Stimulated activated CD8-positive, alpha-beta memory T cell treated with anti-CD3 and anti-CD28 coated beads, Interleukin-12 subunit alpha, Interleukin-12 subunit beta, amount 100 ng/mL, for 1 hour (primary cell): ENCODE measurements at regions not wholly inside any gene's neighbourhood (a gene's known extent, or its start where the extent isn't known, plus 50 kb on each side); places are given as distances from the start of the nearest gene placed in this dataset.

Experiments used
- DNase-seq: peaks from one replicate; pipeline ENCODE4 v3.0.0-alpha.2; 2020; ENCODE audit warnings: low read depth

GRCh38 chr12:126193190-126193589, 1128.0 kb downstream of the AACS start:
- no peak for DNase-seq

GRCh38 chr12:126196263-126196662, 1131.0 kb downstream of the AACS start:
- DNase-seq: no peak

GRCh38 chr12:126198516-126198915, 1133.3 kb downstream of the AACS start:
- no peak for DNase-seq

- no peak for DNase-seq
Observed at GRCh38 chr12:126198966-126199692, 1133.9 kb downstream of the AACS start.

- no peak for DNase-seq
Observed at GRCh38 chr12:126201981-126202537, 1136.8 kb downstream of the AACS start.

GRCh38 chr12:126204326-126204725, 1139.1 kb downstream of the AACS start:
- DNase-seq: no peak

GRCh38 chr12:126210026-126210425, 1144.8 kb downstream of the AACS start:
- DNase-seq: no peak

GRCh38 chr12:126210448-126210847, 1145.2 kb downstream of the AACS start:
- no peak for DNase-seq

- no peak for DNase-seq
Observed at GRCh38 chr12:126212824-126213223, 1147.6 kb downstream of the AACS start.

GRCh38 chr12:126218697-126219096, 1153.5 kb downstream of the AACS start:
- no peak for DNase-seq

GRCh38 chr12:126219139-126219538, 1153.9 kb downstream of the AACS start:
- no peak for DNase-seq

GRCh38 chr12:126219654-126220279, 1154.5 kb downstream of the AACS start:
- DNase-seq: no peak

GRCh38 chr12:126224032-126224431, 1158.8 kb downstream of the AACS start:
- DNase-seq: no peak

- DNase-seq: no peak
Observed at GRCh38 chr12:126228936-126229335, 1163.7 kb downstream of the AACS start.

GRCh38 chr12:126232711-126233110, 1167.5 kb downstream of the AACS start:
- DNase-seq: no peak

GRCh38 chr12:126233625-126234024, 1168.4 kb downstream of the AACS start:
- no peak for DNase-seq

- no peak for DNase-seq
Observed at GRCh38 chr12:126243814-126244440, 1178.7 kb downstream of the AACS start.

- no peak for DNase-seq
Observed at GRCh38 chr12:126247936-126248335, 1182.7 kb downstream of the AACS start.

- DNase-seq: no peak
Observed at GRCh38 chr12:126248871-126249403, 1183.7 kb downstream of the AACS start.

- DNase-seq: no peak
Observed at GRCh38 chr12:126258190-126258589, 1193.0 kb downstream of the AACS start.

- DNase-seq: no peak
Observed at GRCh38 chr12:126262829-126263228, 1197.6 kb downstream of the AACS start.

- no peak for DNase-seq
Observed at GRCh38 chr12:126268222-126268621, 1203.0 kb downstream of the AACS start.

- no peak for DNase-seq
Observed at GRCh38 chr12:126271159-126271558, 1205.9 kb downstream of the AACS start.
